K562 (cell line): ENCODE measurements at regions not wholly inside any gene's neighbourhood (a gene's known extent, or its start where the extent isn't known, plus 50 kb on each side); places are given as distances from the start of the nearest gene placed in this dataset.

Source experiments
- ATAC-seq: fragments of 200-7000 bp; cut with Tn5 transposase; 3 replicates; pipeline ENCODE4 v1.9.1; 2020; ENCODE audit warnings: moderate library complexity
- BruUV-seq: library from RNA; stranded (reverse); fragments of 400-500 nt; replicated peaks from 2 replicates; lab custom pipeline; 2021; lab: Mats Ljungman, UMichigan
- CTCF ChIA-PET: fragments of 300-600 bp; formaldehyde crosslinking; extraction: SDS; loops from one replicate; lab custom pipeline; 2021; ENCODE audit warnings: low intra/inter-chr PET ratio; lab: Yijun Ruan, JAX
- POLR2A ChIA-PET: fragments of 300-600, 350-650 bp; sonication (Branson Sonifier 250); formaldehyde crosslinking; extraction: SDS; loops from one replicate; lab custom pipeline; 2021; ENCODE audit warnings: antibody characterized with exemption, inconsistent platforms; lab: Yijun Ruan, JAX
- DNase-seq, 4 experiments: peaks; one replicate each; pipeline versions ENCODE4 v3.0.0 to v3.0.0-alpha.2; 2011 to 2018; ENCODE audit warnings: low spot score in 3 of 4, mixed read lengths in 3 of 4; ENCODE audit errors: extremely low read depth in 1 of 4
- FAIRE-seq: peaks from 2 replicates; lab custom pipeline; 2011; peaks lifted over from hg19 to GRCh38; lab: Jason Lieb, UNC
- H2AFZ ChIP-seq: 2 replicates; pipeline ENCODE4 v1.6.0; 2011; ENCODE audit warnings: low read depth, low read length, control low read depth, inconsistent platforms
- H3K27ac ChIP-seq: fragments of 200-600 bp; 3 replicates; pipeline ENCODE4 v1.8.0; 2011; ENCODE audit warnings: low read depth, mild to moderate bottlenecking, control low read depth, inconsistent platforms, low read length, moderate library complexity, mixed read lengths; ENCODE audit errors: extremely low read depth
- H3K27me3 ChIP-seq, 2 experiments: fragments of 300-600 bp in 1 of 2; 2 replicates in 1 of 2; 3 replicates in 1 of 2; pipeline versions ENCODE4 v1.6.0 to v1.8.0; 2011; ENCODE audit warnings: inconsistent platforms in 2 of 2, low read length in 2 of 2, mild to moderate bottlenecking in 1 of 2, mixed read lengths in 1 of 2, moderate library complexity in 1 of 2; ENCODE audit not compliant: control insufficient read depth in 2 of 2, insufficient read depth in 2 of 2
- H3K36me3 ChIP-seq: fragments of 300-600 bp; 3 replicates; pipeline ENCODE4 v1.8.0; 2011; ENCODE audit warnings: mild to moderate bottlenecking, low read length, inconsistent platforms; ENCODE audit not compliant: control insufficient read depth, insufficient read depth
- H3K4me1 ChIP-seq, 2 experiments: fragments of 200-600 bp in 1 of 2; replicated peaks in 1 of 2; 2 replicates in 1 of 2; 3 replicates in 1 of 2; pipeline versions ENCODE4 v1.5.1 to v1.8.0; 2011; ENCODE audit warnings: inconsistent platforms in 2 of 2, low read length in 2 of 2, mild to moderate bottlenecking in 1 of 2, mixed read lengths in 1 of 2, moderate library complexity in 1 of 2; ENCODE audit not compliant: control insufficient read depth in 2 of 2, insufficient read depth in 2 of 2
- H3K4me2 ChIP-seq: 2 replicates; pipeline ENCODE4 v1.6.1; 2011; ENCODE audit warnings: low read length, control low read depth, inconsistent platforms, mixed read lengths; ENCODE audit not compliant: insufficient read depth
- H3K4me3 ChIP-seq: fragments of 200-600 bp; sonication (generic), shearing (Covaris generic); 2 replicates; pipeline ENCODE4 v1.5.1; 2016; ENCODE audit warnings: control low read depth, inconsistent platforms
- H3K79me2 ChIP-seq: fragments of 200-600 bp; 3 replicates; pipeline ENCODE4 v1.8.0; 2011; ENCODE audit warnings: low read length, inconsistent platforms; ENCODE audit not compliant: control insufficient read depth, insufficient read depth
- H3K9ac ChIP-seq, 2 experiments: 2 replicates each; pipeline versions ENCODE4 v1.6.0 to v1.6.1; 2011; ENCODE audit warnings: low read depth in 2 of 2, low read length in 2 of 2, control low read depth in 1 of 2, inconsistent platforms in 1 of 2, mild to moderate bottlenecking in 1 of 2, mixed read lengths in 1 of 2; ENCODE audit not compliant: insufficient read depth in 1 of 2
- H3K9me1 ChIP-seq: one replicate; pipeline ENCODE4 v1.6.0; 2011; ENCODE audit warnings: inconsistent platforms, mild to moderate bottlenecking, low read length, moderate library complexity; ENCODE audit not compliant: control insufficient read depth, insufficient read depth
- H3K9me3 ChIP-seq: replicated peaks from 2 replicates; pipeline ENCODE4 v1.5.1; 2011; ENCODE audit warnings: low read depth, low read length, inconsistent platforms; ENCODE audit not compliant: control insufficient read depth, insufficient read depth
- H4K20me1 ChIP-seq: replicated peaks from 2 replicates; pipeline ENCODE4 v1.6.1; 2011; ENCODE audit warnings: low read length, inconsistent platforms, mixed read lengths; ENCODE audit not compliant: control insufficient read depth, insufficient read depth
- CCNT2 ChIP-seq: IDR thresholded peaks from 2 replicates; pipeline ENCODE4 v1.6.1; 2011; ENCODE audit warnings: borderline replicate concordance, low read depth, mild to moderate bottlenecking, moderate library complexity, mixed read lengths, low read length; ENCODE audit not compliant: insufficient read length; ENCODE audit errors: extremely low read depth
- ESRRA ChIP-seq: fragments of 450-650 bp; IDR thresholded peaks from 2 replicates; pipeline ENCODE4 v1.6.1; 2014; ENCODE audit warnings: low read depth, mild to moderate bottlenecking, moderate library complexity, borderline replicate concordance
- ETV1 ChIP-seq: fragments of 450-650 bp; conservative IDR thresholded peaks from 2 replicates; pipeline ENCODE4 v1.6.1; 2016; ENCODE audit warnings: missing genetic modification characterization, control low read depth, low read depth, missing compliant biosample characterization
- HDAC6 ChIP-seq: IDR thresholded peaks from 2 replicates; pipeline ENCODE4 v1.6.1; 2012; ENCODE audit warnings: low read depth, mild to moderate bottlenecking, control low read depth, inconsistent platforms, low read length, moderate library complexity
- HNRNPK ChIP-seq: fragments of 200-400 bp; formaldehyde crosslinking; IDR thresholded peaks from one replicate; pipeline ENCODE4 v1.6.1; 2018; ENCODE audit warnings: mild to moderate bottlenecking, low read depth, low read length; ENCODE audit not compliant: poor library complexity, severe bottlenecking
- NFIX ChIP-seq: fragments of 250-450 bp; sonication (Bioruptor Pico); IDR thresholded peaks from 2 replicates; pipeline ENCODE4 v1.4.0; 2020; ENCODE audit warnings: low read depth, mild to moderate bottlenecking, moderate library complexity
- SLC30A9 ChIP-seq: fragments of 250-450 bp; sonication (Bioruptor Pico); IDR thresholded peaks from 2 replicates; pipeline ENCODE4 v1.8.0; 2022; ENCODE audit warnings: mild to moderate bottlenecking, moderate library complexity
- SNRNP70 ChIP-seq: fragments of 200-400 bp; formaldehyde crosslinking; optimal IDR thresholded peaks from 2 replicates; pipeline ENCODE3; 2017; ENCODE audit warnings: low read depth, low read length
- SRSF1 ChIP-seq: fragments of 200-400 bp; formaldehyde crosslinking; IDR thresholded peaks from 2 replicates; pipeline ENCODE4 v1.6.1; 2017; ENCODE audit warnings: mild to moderate bottlenecking, low read depth, low read length, moderate library complexity
- ZBED1 ChIP-seq: IDR thresholded peaks from 2 replicates; pipeline ENCODE4 v1.6.1; 2014
- ZNF24 ChIP-seq: fragments of 450-650 bp; IDR thresholded peaks from 2 replicates; pipeline ENCODE4 v1.6.1; 2016
- ZNF445 ChIP-seq: fragments of 250-450 bp; sonication (Bioruptor Pico); IDR thresholded peaks from 2 replicates; pipeline ENCODE4 v1.4.0; 2020; ENCODE audit warnings: low read depth, mild to moderate bottlenecking, moderate library complexity
- ZNF639 ChIP-seq, 2 experiments: fragments of 200-800 bp in 1 of 2; sonication (Bioruptor generic) in 1 of 2; sonication (generic) in 1 of 2; formaldehyde crosslinking in 1 of 2; IDR thresholded peaks in 1 of 2; conservative IDR thresholded peaks in 1 of 2; 2 replicates each; pipeline versions ENCODE4 v1.5.0 to v1.6.1; 2016 to 2020; ENCODE audit warnings: missing compliant biosample characterization in 1 of 2, missing genetic modification characterization in 1 of 2, missing genetic modification reagents in 1 of 2
- ZNF668 ChIP-seq: fragments of 250-450 bp; sonication (Bioruptor Pico); IDR thresholded peaks from 2 replicates; pipeline ENCODE4 v1.8.0; 2022; ENCODE audit warnings: mild to moderate bottlenecking, inconsistent platforms
- in situ Hi-C: fragments of 300-500 bp; cut with MboI; formaldehyde crosslinking; loops from 4 replicates; pipeline ENCODE4 v1.15.0; 2018; ENCODE audit warnings: inconsistent platforms, mixed read lengths
- intact Hi-C: fragments of 100-400 bp; cut with micrococcal nuclease; formaldehyde crosslinking; loops from 2 replicates; pipeline ENCODE4 v1.14.2; 2022
- TF ChIP-seq, protein P1 (sequence below): sonication (generic); formaldehyde crosslinking; IDR thresholded peaks from 2 replicates; pipeline ENCODE4 v1.8.0; 2022; ENCODE audit warnings: mild to moderate bottlenecking, missing genetic modification reagents
- TF ChIP-seq, protein P2 (sequence below): sonication (generic); formaldehyde crosslinking; IDR thresholded peaks from 2 replicates; pipeline ENCODE4 v1.8.0; 2022; ENCODE audit warnings: mild to moderate bottlenecking, low read depth, missing genetic modification reagents

DNA sequence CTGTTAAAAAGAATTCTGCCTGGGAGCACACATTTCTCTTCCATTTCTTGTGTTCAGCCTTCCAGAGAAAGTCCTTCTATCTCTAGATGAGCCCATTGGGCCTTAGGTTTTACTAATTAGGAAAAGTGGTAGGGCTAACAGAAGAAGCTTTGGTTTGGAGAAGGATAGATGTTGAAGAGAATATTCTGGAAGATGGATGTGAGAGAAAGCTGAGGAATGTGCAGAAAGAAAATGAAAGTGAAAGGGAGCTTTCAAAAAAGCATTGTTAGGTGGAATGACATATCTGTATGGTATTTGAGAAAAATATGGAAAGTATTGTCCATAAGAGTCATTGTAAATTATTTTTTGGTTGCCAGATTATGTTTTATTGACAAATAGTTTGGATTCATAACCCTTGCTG lies 474.8 kb upstream of the SLIT2 start:
- Histone ChIP-seq H3K27ac (no peak overlapping the region), H3K36me3 (no peaks in the 10 kb centered on the region), H3K79me2 (no peaks in the 10 kb centered on the region), H2AFZ (no peak overlapping the region), H3K9me1 (no peaks in the 10 kb centered on the region), H3K4me1 (no peaks in the 10 kb centered on the region), H4K20me1 (no peaks in the 10 kb centered on the region), H3K4me2 (no peak overlapping the region), H3K27me3 (no peaks in the 10 kb centered on the region), H3K4me3 (no peak overlapping the region), H3K9ac (no peak overlapping the region), H3K9me3 (no peaks in the 10 kb centered on the region)
- TF ChIP-seq SNRNP70 (no peak), HNRNPK (no peak), ZNF24 (no peak), SRSF1 (no peak), NFIX (CRISPR knock-in tag) (no peak), HDAC6 (no peak), ZBED1 (no peak), ETV1 (tag) (no peak), SLC30A9 (CRISPR knock-in tag) (no peak), ZNF445 (CRISPR knock-in tag) (no peak), ESRRA (no peak), ZNF639 (CRISPR knock-in tag; conservative IDR thresholded peaks at IDR 0.05 in 1 of 2, IDR thresholded peaks at IDR 0.05 in 1 of 2) (no peak), CCNT2 (no peak), ZNF668 (no peak)
- TF ChIP-seq, protein P1, sequence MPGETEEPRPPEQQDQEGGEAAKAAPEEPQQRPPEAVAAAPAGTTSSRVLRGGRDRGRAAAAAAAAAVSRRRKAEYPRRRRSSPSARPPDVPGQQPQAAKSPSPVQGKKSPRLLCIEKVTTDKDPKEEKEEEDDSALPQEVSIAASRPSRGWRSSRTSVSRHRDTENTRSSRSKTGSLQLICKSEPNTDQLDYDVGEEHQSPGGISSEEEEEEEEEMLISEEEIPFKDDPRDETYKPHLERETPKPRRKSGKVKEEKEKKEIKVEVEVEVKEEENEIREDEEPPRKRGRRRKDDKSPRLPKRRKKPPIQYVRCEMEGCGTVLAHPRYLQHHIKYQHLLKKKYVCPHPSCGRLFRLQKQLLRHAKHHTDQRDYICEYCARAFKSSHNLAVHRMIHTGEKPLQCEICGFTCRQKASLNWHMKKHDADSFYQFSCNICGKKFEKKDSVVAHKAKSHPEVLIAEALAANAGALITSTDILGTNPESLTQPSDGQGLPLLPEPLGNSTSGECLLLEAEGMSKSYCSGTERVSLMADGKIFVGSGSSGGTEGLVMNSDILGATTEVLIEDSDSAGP = no peak
- TF ChIP-seq, protein P2, sequence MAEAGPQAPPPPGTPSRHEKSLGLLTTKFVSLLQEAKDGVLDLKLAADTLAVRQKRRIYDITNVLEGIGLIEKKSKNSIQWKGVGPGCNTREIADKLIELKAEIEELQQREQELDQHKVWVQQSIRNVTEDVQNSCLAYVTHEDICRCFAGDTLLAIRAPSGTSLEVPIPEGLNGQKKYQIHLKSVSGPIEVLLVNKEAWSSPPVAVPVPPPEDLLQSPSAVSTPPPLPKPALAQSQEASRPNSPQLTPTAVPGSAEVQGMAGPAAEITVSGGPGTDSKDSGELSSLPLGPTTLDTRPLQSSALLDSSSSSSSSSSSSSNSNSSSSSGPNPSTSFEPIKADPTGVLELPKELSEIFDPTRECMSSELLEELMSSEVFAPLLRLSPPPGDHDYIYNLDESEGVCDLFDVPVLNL (CRISPR knock-in tag) = no peak
- BruUV-seq = no TSS peak
- in situ Hi-C loops (no loop called here), intact Hi-C loops (no loop called here)
- POLR2A ChIA-PET = no interaction called here
- CTCF ChIA-PET = no interaction called here
- no peak for DNase-seq
- FAIRE-seq = no peak
- no peak for ATAC-seq
